HepG2 (cell line): ENCODE measurements at regions not wholly inside any gene's neighbourhood (a gene's known extent, or its start where the extent isn't known, plus 50 kb on each side); places are given as distances from the start of the nearest gene placed in this dataset.

Experiments
- ATAC-seq: fragments of 200-7000 bp; cut with Tn5 transposase; 3 replicates; pipeline ENCODE4 v1.9.1; 2020; ENCODE audit warnings: mild to moderate bottlenecking, moderate library complexity
- BruUV-seq: library from RNA; stranded (reverse); fragments of 400-500 nt; replicated peaks from 2 replicates; lab custom pipeline; 2021; lab: Mats Ljungman, UMichigan
- CTCF ChIA-PET: fragments of 300-600 bp; formaldehyde crosslinking; extraction: SDS; loops from one replicate; lab custom pipeline; 2021; ENCODE audit warnings: low total read pairs, inconsistent platforms, low intra/inter-chr PET ratio; lab: Yijun Ruan, JAX
- POLR2A ChIA-PET: fragments of 350-600 bp; sonication (Branson Sonifier 250); formaldehyde crosslinking; loops from one replicate; lab custom pipeline; 2020; ENCODE audit warnings: antibody characterized with exemption, inconsistent platforms; lab: Yijun Ruan, JAX
- DNase-seq: peaks from one replicate; pipeline ENCODE4 v3.0.0-alpha.2; 2015; ENCODE audit warnings: low spot score
- FAIRE-seq: peaks from 3 replicates; lab custom pipeline; 2011; peaks lifted over from hg19 to GRCh38; lab: Jason Lieb, UNC
- H2AFZ ChIP-seq: one replicate; pipeline ENCODE4 v1.6.1; 2011; ENCODE audit warnings: low read length, inconsistent platforms
- H3K27ac ChIP-seq: fragments of 300-600 bp; 3 replicates; pipeline ENCODE4 v1.8.0; 2011; ENCODE audit warnings: mixed run types, mild to moderate bottlenecking, mixed read lengths, low read length, inconsistent platforms; ENCODE audit not compliant: insufficient read depth; ENCODE audit errors: extremely low read length
- H3K27me3 ChIP-seq, 2 experiments: fragments of 200-600 bp in 1 of 2; 2 replicates in 1 of 2; 3 replicates in 1 of 2; pipeline versions ENCODE4 v1.6.0 to v1.8.0; 2011; ENCODE audit warnings: low read length in 2 of 2, mild to moderate bottlenecking in 2 of 2, moderate library complexity in 2 of 2, inconsistent platforms in 1 of 2; ENCODE audit not compliant: insufficient read depth in 2 of 2, control insufficient read depth in 1 of 2
- H3K36me3 ChIP-seq, 2 experiments: fragments of 200-600 bp in 1 of 2; replicated peaks in 1 of 2; 2 replicates in 1 of 2; 3 replicates in 1 of 2; pipeline versions ENCODE4 v1.5.1 to v1.8.0; 2011; ENCODE audit warnings: low read length in 2 of 2, inconsistent platforms in 1 of 2; ENCODE audit not compliant: insufficient read depth in 2 of 2, control insufficient read depth in 1 of 2
- H3K4me1 ChIP-seq: 2 replicates; pipeline ENCODE4 v1.5.1; 2012; ENCODE audit warnings: low read length, inconsistent platforms; ENCODE audit not compliant: insufficient read depth
- H3K4me2 ChIP-seq: 2 replicates; pipeline ENCODE4 v1.6.0; 2011; ENCODE audit warnings: low read depth, low read length, inconsistent platforms
- H3K4me3 ChIP-seq, 3 experiments: fragments of 200-600 bp in 1 of 3; sonication (generic), shearing (Covaris generic) in 1 of 3; replicated peaks in 1 of 3; 2 replicates each; pipeline ENCODE4 v1.5.1; 2011 to 2016; ENCODE audit warnings: low read length in 3 of 3, inconsistent platforms in 2 of 3, low read depth in 2 of 3, mild to moderate bottlenecking in 2 of 3, control low read depth in 1 of 3, mixed read lengths in 1 of 3; ENCODE audit not compliant: insufficient read depth in 1 of 3
- H3K79me2 ChIP-seq: one replicate; pipeline ENCODE4 v1.6.1; 2011; ENCODE audit warnings: low read length, inconsistent platforms; ENCODE audit not compliant: insufficient read depth
- H3K9ac ChIP-seq: 2 replicates; pipeline ENCODE4 v1.6.0; 2011; ENCODE audit warnings: mild to moderate bottlenecking, low read depth, low read length, inconsistent platforms; ENCODE audit not compliant: insufficient read depth
- H3K9me3 ChIP-seq: 2 replicates; pipeline ENCODE4 v1.5.1; 2012; ENCODE audit warnings: mild to moderate bottlenecking, low read length
- H4K20me1 ChIP-seq: 2 replicates; pipeline ENCODE4 v1.6.0; 2011; ENCODE audit warnings: inconsistent platforms, mild to moderate bottlenecking, low read length, moderate library complexity; ENCODE audit not compliant: insufficient read depth
- ARNT2 ChIP-seq: sonication (generic); formaldehyde crosslinking; IDR thresholded peaks from 2 replicates; pipeline ENCODE4 v1.8.0; 2022; ENCODE audit warnings: mild to moderate bottlenecking, low read depth, missing genetic modification reagents, moderate library complexity
- NCOA5 ChIP-seq: sonication (generic); formaldehyde crosslinking; IDR thresholded peaks from 2 replicates; pipeline ENCODE4 v1.4.0; 2020; ENCODE audit warnings: missing genetic modification reagents
- NFKBIZ ChIP-seq: IDR thresholded peaks from 2 replicates; pipeline ENCODE4 v1.6.1; 2018; ENCODE audit warnings: missing genetic modification reagents, missing compliant biosample characterization
- TCF7L2 ChIP-seq: IDR thresholded peaks from 2 replicates; pipeline ENCODE4 v1.6.1; 2011; ENCODE audit warnings: mild to moderate bottlenecking, low read depth, low read length, moderate library complexity
- ZKSCAN8 ChIP-seq: IDR thresholded peaks from 2 replicates; pipeline ENCODE4 v1.6.1; 2016; ENCODE audit warnings: borderline replicate concordance, missing genetic modification reagents, missing compliant biosample characterization
- ZNF138 ChIP-seq: sonication (generic); formaldehyde crosslinking; IDR thresholded peaks from 2 replicates; pipeline ENCODE4 v1.5.0; 2020; ENCODE audit warnings: mild to moderate bottlenecking, low read depth, missing genetic modification reagents
- ZNF251 ChIP-seq: sonication (generic); formaldehyde crosslinking; IDR thresholded peaks from 2 replicates; pipeline ENCODE4 v1.9.0; 2021; ENCODE audit warnings: mild to moderate bottlenecking, missing genetic modification reagents
- ZNF343 ChIP-seq: sonication (generic); formaldehyde crosslinking; IDR thresholded peaks from 2 replicates; pipeline ENCODE4 v1.4.0; 2020; ENCODE audit warnings: mild to moderate bottlenecking, missing genetic modification reagents
- ZNF501 ChIP-seq: sonication (generic); formaldehyde crosslinking; IDR thresholded peaks from 2 replicates; pipeline ENCODE4 v1.5.1; 2020; ENCODE audit warnings: mild to moderate bottlenecking, moderate library complexity, missing genetic modification reagents
- ZNF749 ChIP-seq: sonication (generic); formaldehyde crosslinking; IDR thresholded peaks from 2 replicates; pipeline ENCODE4 v1.8.0; 2022; ENCODE audit warnings: mild to moderate bottlenecking, missing genetic modification reagents, moderate library complexity, borderline replicate concordance
- WGBS: methylation state at CpG from one replicate; pipeline ENCODE4 v1.1.6; 2017; ENCODE audit warnings: low lambda C conversion rate; 5-methylcytosine and 5-hydroxymethylcytosine counted together
- in situ Hi-C: cut with HindIII; loops from 2 replicates; pipeline ENCODE4 v1.10.0; 2017; ENCODE audit warnings: low pct_unique_long_range_greater_than_20kb; ENCODE audit not compliant: extremely low pct_ligation_motif_present
- intact Hi-C: fragments of 100-400 bp; cut with micrococcal nuclease; formaldehyde crosslinking; loops from one replicate; pipeline ENCODE4 v1.10.0; 2022; ENCODE audit not compliant: unreplicated experiment
- TF ChIP-seq, protein P1 (sequence below): sonication (generic); formaldehyde crosslinking; IDR thresholded peaks from 2 replicates; pipeline ENCODE4 v1.5.1; 2020; ENCODE audit warnings: mild to moderate bottlenecking, missing genetic modification reagents
- TF ChIP-seq, protein P2 (sequence below): sonication (generic); formaldehyde crosslinking; conservative IDR thresholded peaks from 2 replicates; pipeline ENCODE4 v1.8.1; 2023; ENCODE audit warnings: missing genetic modification reagents
- TF ChIP-seq, protein P3 (sequence below): sonication (generic); formaldehyde crosslinking; IDR thresholded peaks from 2 replicates; pipeline ENCODE4 v1.4.0; 2020; ENCODE audit warnings: missing genetic modification reagents
- TF ChIP-seq, protein P4 (sequence below): sonication (generic); formaldehyde crosslinking; IDR thresholded peaks from 2 replicates; pipeline ENCODE4 v1.8.0; 2022; ENCODE audit warnings: missing genetic modification reagents, mild to moderate bottlenecking, moderate library complexity, borderline replicate concordance
- TF ChIP-seq, protein P5 (sequence below): sonication (generic); formaldehyde crosslinking; IDR thresholded peaks from 2 replicates; pipeline ENCODE4 v1.5.1; 2020; ENCODE audit warnings: mild to moderate bottlenecking, moderate library complexity, missing genetic modification reagents

DNA sequence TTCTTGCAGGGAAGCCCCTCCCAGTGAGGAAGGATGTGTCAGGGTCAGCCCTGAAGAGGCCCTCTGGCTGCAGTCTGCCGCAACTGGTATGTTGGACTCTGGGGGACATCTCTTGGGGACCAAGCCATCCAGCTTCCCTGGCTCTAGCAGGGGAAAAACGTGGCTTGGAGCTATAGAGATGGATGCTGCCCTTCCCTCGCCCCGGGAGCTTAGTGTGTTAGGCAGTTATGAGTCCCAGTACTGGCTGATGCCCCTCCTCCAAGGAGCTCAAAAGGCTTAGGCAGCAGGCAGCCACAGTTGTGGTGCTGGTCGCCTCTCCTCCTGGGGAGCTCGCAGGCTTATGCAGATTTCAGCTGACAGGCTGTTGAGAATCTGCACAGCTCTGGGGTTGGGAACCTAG is 353.1 kb upstream of the GBE1 start:
- no CpG with 5 or more reads among the region's 6 CpGs for WGBS
- in situ Hi-C loops: no loop called here
- FAIRE-seq: no peak
- TF ChIP-seq, protein P1, sequence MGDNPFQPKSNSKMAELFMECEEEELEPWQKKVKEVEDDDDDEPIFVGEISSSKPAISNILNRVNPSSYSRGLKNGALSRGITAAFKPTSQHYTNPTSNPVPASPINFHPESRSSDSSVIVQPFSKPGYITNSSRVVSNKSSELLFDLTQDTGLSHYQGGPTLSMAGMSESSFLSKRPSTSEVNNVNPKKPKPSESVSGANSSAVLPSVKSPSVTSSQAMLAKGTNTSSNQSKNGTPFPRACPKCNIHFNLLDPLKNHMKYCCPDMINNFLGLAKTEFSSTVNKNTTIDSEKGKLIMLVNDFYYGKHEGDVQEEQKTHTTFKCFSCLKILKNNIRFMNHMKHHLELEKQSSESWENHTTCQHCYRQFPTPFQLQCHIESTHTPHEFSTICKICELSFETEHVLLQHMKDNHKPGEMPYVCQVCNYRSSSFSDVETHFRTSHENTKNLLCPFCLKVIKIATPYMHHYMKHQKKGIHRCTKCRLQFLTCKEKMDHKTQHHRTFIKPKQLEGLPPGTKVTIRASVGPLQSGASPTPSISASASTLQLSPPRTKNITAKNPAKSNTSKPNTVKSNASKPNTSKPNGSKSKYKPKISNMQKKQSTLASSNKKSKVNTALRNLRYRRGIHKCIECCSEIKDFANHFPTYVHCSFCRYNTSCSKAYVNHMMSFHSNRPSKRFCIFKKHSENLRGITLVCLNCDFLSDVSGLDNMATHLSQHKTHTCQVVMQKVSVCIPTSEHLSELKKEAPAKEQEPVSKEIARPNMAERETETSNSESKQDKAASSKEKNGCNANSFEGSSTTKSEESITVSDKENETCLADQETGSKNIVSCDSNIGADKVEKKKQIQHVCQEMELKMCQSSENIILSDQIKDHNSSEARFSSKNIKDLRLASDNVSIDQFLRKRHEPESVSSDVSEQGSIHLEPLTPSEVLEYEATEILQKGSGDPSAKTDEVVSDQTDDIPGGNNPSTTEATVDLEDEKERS (CRISPR knock-in tag): no peak
- TF ChIP-seq ZNF138 (CRISPR knock-in tag): no peak
- TF ChIP-seq ARNT2 (CRISPR knock-in tag): no peak
- no peak for TF ChIP-seq ZNF749 (CRISPR knock-in tag)
- TF ChIP-seq NCOA5 (CRISPR knock-in tag): no peak
- TF ChIP-seq ZNF343 (CRISPR knock-in tag): no peak
- TF ChIP-seq, protein P2, sequence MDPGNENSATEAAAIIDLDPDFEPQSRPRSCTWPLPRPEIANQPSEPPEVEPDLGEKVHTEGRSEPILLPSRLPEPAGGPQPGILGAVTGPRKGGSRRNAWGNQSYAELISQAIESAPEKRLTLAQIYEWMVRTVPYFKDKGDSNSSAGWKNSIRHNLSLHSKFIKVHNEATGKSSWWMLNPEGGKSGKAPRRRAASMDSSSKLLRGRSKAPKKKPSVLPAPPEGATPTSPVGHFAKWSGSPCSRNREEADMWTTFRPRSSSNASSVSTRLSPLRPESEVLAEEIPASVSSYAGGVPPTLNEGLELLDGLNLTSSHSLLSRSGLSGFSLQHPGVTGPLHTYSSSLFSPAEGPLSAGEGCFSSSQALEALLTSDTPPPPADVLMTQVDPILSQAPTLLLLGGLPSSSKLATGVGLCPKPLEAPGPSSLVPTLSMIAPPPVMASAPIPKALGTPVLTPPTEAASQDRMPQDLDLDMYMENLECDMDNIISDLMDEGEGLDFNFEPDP: no peak
- no peak for TF ChIP-seq TCF7L2
- no peak for TF ChIP-seq ZNF251 (CRISPR knock-in tag)
- TF ChIP-seq ZNF501 (CRISPR knock-in tag): no peak
- TF ChIP-seq, protein P3, sequence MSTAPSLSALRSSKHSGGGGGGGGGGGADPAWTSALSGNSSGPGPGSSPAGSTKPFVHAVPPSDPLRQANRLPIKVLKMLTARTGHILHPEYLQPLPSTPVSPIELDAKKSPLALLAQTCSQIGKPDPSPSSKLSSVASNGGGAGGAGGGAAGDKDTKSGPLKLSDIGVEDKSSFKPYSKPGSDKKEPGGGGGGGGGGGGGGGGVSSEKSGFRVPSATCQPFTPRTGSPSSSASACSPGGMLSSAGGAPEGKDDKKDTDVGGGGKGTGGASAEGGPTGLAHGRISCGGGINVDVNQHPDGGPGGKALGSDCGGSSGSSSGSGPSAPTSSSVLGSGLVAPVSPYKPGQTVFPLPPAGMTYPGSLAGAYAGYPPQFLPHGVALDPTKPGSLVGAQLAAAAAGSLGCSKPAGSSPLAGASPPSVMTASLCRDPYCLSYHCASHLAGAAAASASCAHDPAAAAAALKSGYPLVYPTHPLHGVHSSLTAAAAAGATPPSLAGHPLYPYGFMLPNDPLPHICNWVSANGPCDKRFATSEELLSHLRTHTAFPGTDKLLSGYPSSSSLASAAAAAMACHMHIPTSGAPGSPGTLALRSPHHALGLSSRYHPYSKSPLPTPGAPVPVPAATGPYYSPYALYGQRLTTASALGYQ (CRISPR knock-in tag): no peak
- TF ChIP-seq, protein P4, sequence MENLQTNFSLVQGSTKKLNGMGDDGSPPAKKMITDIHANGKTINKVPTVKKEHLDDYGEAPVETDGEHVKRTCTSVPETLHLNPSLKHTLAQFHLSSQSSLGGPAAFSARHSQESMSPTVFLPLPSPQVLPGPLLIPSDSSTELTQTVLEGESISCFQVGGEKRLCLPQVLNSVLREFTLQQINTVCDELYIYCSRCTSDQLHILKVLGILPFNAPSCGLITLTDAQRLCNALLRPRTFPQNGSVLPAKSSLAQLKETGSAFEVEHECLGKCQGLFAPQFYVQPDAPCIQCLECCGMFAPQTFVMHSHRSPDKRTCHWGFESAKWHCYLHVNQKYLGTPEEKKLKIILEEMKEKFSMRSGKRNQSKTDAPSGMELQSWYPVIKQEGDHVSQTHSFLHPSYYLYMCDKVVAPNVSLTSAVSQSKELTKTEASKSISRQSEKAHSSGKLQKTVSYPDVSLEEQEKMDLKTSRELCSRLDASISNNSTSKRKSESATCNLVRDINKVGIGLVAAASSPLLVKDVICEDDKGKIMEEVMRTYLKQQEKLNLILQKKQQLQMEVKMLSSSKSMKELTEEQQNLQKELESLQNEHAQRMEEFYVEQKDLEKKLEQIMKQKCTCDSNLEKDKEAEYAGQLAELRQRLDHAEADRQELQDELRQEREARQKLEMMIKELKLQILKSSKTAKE: no peak
- TF ChIP-seq, protein P5, sequence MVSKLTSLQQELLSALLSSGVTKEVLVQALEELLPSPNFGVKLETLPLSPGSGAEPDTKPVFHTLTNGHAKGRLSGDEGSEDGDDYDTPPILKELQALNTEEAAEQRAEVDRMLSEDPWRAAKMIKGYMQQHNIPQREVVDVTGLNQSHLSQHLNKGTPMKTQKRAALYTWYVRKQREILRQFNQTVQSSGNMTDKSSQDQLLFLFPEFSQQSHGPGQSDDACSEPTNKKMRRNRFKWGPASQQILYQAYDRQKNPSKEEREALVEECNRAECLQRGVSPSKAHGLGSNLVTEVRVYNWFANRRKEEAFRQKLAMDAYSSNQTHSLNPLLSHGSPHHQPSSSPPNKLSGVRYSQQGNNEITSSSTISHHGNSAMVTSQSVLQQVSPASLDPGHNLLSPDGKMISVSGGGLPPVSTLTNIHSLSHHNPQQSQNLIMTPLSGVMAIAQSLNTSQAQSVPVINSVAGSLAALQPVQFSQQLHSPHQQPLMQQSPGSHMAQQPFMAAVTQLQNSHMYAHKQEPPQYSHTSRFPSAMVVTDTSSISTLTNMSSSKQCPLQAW: no peak
- no peak for TF ChIP-seq ZKSCAN8 (CRISPR knock-in tag)
- TF ChIP-seq NFKBIZ: no peak

More for the DNA sequence above, 353.1 kb upstream of the GBE1 start:
- Histone ChIP-seq H3K27ac (no peak overlapping the region), H3K79me2 (no peaks in the 10 kb centered on the region), H2AFZ (no peak overlapping the region), H4K20me1 (no peaks in the 10 kb centered on the region), H3K27me3 (no peaks in the 10 kb centered on the region; a peak in 1 of 5 replicates), H3K4me2 (no peak overlapping the region), H3K9me3 (peaks cover 5% of the 10 kb centered on the region; the same call in 1 of the 2 replicates), H3K4me1 (no peaks in the 10 kb centered on the region), H3K36me3 (no peaks in the 10 kb centered on the region), H3K4me3 (no peak overlapping the region), H3K9ac (no peak overlapping the region)
- BruUV-seq: no TSS peak
- intact Hi-C loops: no loop called here
- POLR2A ChIA-PET: no interaction called here
- ATAC-seq (no peak), DNase-seq (no peak)
- CTCF ChIA-PET: no interaction called here
